KMS-11 (cell line): ENCODE measurements at regions not wholly inside any gene's neighbourhood (a gene's known extent, or its start where the extent isn't known, plus 50 kb on each side); places are given as distances from the start of the nearest gene placed in this dataset.
"Not testable (repeated sequence)": the region's sequence is repeated elsewhere in the genome, so short reads cannot be mapped to it uniquely, and the experiment has no call there.

Experiments
- H2AFZ ChIP-seq: fragments of 200-600 bp; sonication (generic); 2 replicates; pipeline ENCODE4 v1.6.1; 2016; ENCODE audit warnings: antibody characterized with exemption, mixed run types, low read depth
- H3K27ac ChIP-seq: fragments of 200-600 bp; sonication (generic); 2 replicates; pipeline ENCODE4 v1.6.1; 2016; ENCODE audit warnings: mild to moderate bottlenecking, mixed run types
- H3K27me3 ChIP-seq: fragments of 200-600 bp; sonication (generic); 2 replicates; pipeline ENCODE4 v1.6.1; 2017; ENCODE audit warnings: mild to moderate bottlenecking, low read depth, mixed run types, moderate library complexity; ENCODE audit not compliant: insufficient read depth
- H3K36me3 ChIP-seq: fragments of 200-600 bp; sonication (generic); 2 replicates; pipeline ENCODE4 v1.6.1; 2017; ENCODE audit warnings: mild to moderate bottlenecking, mixed run types; ENCODE audit not compliant: insufficient read depth
- H3K4me1 ChIP-seq: fragments of 200-600 bp; sonication (generic); 2 replicates; pipeline ENCODE4 v1.6.1; 2016; ENCODE audit warnings: mild to moderate bottlenecking, low read depth, mixed run types; ENCODE audit not compliant: poor library complexity, severe bottlenecking
- H3K4me2 ChIP-seq: fragments of 200-600 bp; sonication (generic); 2 replicates; pipeline ENCODE4 v1.7.0; 2016; ENCODE audit warnings: mild to moderate bottlenecking, mixed run types
- H3K4me3 ChIP-seq: fragments of 200-600 bp; sonication (generic); IDR thresholded peaks from 2 replicates; pipeline ENCODE4 v1.6.1; 2017; ENCODE audit warnings: low read depth, low read length, mixed read lengths; ENCODE audit not compliant: insufficient read depth
- H3K79me2 ChIP-seq: fragments of 200-600 bp; sonication (generic); 2 replicates; pipeline ENCODE4 v1.6.1; 2016; ENCODE audit warnings: low read depth, mixed run types; ENCODE audit not compliant: insufficient read depth
- H3K9ac ChIP-seq: fragments of 200-600 bp; sonication (generic); 2 replicates; pipeline ENCODE4 v1.6.1; 2016; ENCODE audit warnings: mild to moderate bottlenecking, mixed run types
- H4K20me1 ChIP-seq: fragments of 200-600 bp; sonication (generic); 2 replicates; pipeline ENCODE4 v1.6.1; 2016; ENCODE audit warnings: mild to moderate bottlenecking, mixed run types; ENCODE audit not compliant: insufficient read depth
- CTCF ChIP-seq: fragments of 200-600 bp; sonication (generic); conservative IDR thresholded peaks from 2 replicates; pipeline ENCODE4 v1.6.1; 2017; ENCODE audit warnings: low read depth, mild to moderate bottlenecking, antibody characterized with exemption, low read length, moderate library complexity, mixed read lengths

DNA sequence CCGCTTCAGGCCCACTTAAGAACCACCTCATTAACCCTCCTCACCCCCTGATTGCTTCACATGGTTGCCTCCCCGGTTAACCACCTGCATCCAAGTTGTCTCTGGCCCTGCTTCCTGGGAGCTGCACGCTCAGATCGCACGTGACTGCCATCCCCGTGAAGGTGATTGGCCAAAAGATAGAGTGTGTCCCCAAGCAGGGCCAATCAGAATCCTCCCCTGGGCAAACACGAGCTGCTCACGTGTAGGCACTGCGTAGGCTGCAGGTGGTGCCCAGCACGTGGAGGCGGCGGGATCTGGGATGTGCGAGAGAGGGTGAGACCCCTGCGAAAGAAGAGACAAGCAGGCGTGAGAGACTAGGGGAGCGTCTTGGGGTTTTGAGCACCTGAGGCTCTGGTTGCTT, 111.8 kb upstream of the CRHR1 start:
- H3K4me1 ChIP-seq: no peaks in the 10 kb centered on the region
- H4K20me1 ChIP-seq: no peaks in the 10 kb centered on the region
- no peak overlapping the region for H3K27ac ChIP-seq
- H2AFZ ChIP-seq: no peak overlapping the region
- no peaks in the 10 kb centered on the region for H3K79me2 ChIP-seq
- no peaks in the 10 kb centered on the region for H3K36me3 ChIP-seq
- TF ChIP-seq CTCF: no peak
- peaks cover 8% of the 10 kb centered on the region; the same call in 1 of the 2 replicates for H3K27me3 ChIP-seq
- no peak overlapping the region for H3K9ac ChIP-seq
- H3K4me3 ChIP-seq: no peak overlapping the region
- no peak overlapping the region for H3K4me2 ChIP-seq

GRCh38 chr17:45672792-45673191, 111.3 kb upstream of the CRHR1 start:
- H3K79me2 ChIP-seq: no peaks in the 10 kb centered on the region
- no peak overlapping the region for H2AFZ ChIP-seq
- no peaks in the 10 kb centered on the region for H3K36me3 ChIP-seq
- H3K4me2 ChIP-seq: no peak overlapping the region
- TF ChIP-seq CTCF: no peak
- no peak overlapping the region for H3K27ac ChIP-seq
- no peaks in the 10 kb centered on the region for H3K4me1 ChIP-seq
- no peak overlapping the region for H3K4me3 ChIP-seq
- H3K27me3 ChIP-seq: peaks cover 8% of the 10 kb centered on the region; the same call in 1 of the 2 replicates
- H3K9ac ChIP-seq: no peak overlapping the region
- H4K20me1 ChIP-seq: no peaks in the 10 kb centered on the region

DNA sequence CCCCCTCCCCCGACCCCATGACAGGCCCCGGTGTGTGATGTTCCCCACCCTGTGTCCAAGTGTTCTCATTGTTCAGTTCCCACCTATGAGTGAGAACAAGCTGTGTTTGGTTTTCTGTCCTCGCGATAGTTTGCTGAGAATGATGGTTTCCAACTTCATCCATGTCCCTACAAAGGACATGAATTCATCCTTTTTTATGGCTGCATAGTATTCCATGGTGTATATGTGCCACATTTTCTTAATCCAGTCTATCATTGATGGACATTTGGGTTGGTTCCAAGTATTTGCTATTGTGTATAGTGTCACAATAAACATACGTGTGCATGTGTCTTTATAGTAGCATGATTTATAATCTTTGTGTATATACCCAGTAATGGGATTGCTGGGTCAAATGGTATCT, 110.4 kb upstream of the CRHR1 start:
- not testable (repeated sequence) for H3K4me2 ChIP-seq, H3K9ac ChIP-seq, H3K79me2 ChIP-seq, H2AFZ ChIP-seq, H3K27me3 ChIP-seq, H4K20me1 ChIP-seq, H3K36me3 ChIP-seq, H3K27ac ChIP-seq, H3K4me1 ChIP-seq, H3K4me3 ChIP-seq

DNA sequence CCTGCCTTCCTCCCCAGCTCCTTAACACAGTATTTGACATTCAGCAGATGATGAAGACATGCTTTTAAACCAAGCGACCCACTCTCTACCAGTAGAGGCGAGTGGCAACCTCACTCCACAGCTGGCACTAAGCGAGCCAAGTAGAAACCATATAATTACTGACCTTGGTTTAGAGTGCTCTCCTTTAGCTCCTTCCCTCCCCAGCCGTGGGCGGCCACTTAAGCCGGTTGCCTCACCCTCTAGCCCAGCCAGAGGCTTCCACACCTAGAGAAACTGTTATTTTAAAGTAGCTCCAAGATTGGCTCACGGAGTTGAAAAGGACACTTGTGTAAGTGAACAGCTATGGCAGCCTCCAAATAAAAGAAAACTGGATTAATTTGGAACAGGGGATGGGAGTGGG, 109.1 kb upstream of the CRHR1 start:
- Histone ChIP-seq H3K36me3 (no peaks in the 10 kb centered on the region), H3K4me2 (no peak overlapping the region), H3K27me3 (peaks cover 3% of the 10 kb centered on the region; the same call in 1 of the 2 replicates), H3K4me1 (no peaks in the 10 kb centered on the region), H4K20me1 (no peaks in the 10 kb centered on the region), H3K9ac (no peak overlapping the region), H3K27ac (no peak overlapping the region), H3K4me3 (no peak overlapping the region), H3K79me2 (no peaks in the 10 kb centered on the region), H2AFZ (no peak overlapping the region)
- no peak for TF ChIP-seq CTCF

GRCh38 chr17:45675892-45676291, 108.2 kb upstream of the CRHR1 start:
- no peak for TF ChIP-seq CTCF
- no peaks in the 10 kb centered on the region; the same call in 1 of the 2 replicates for H3K27me3 ChIP-seq

More at GRCh38 chr17:45675892-45676291, 108.2 kb upstream of the CRHR1 start:
- Histone ChIP-seq H3K27ac (no peak overlapping the region), H3K79me2 (no peaks in the 10 kb centered on the region), H3K4me3 (no peak overlapping the region), H2AFZ (no peak overlapping the region), H4K20me1 (no peaks in the 10 kb centered on the region), H3K36me3 (no peaks in the 10 kb centered on the region), H3K9ac (no peak overlapping the region), H3K4me2 (no peak overlapping the region), H3K4me1 (no peaks in the 10 kb centered on the region)
